GM12878 (cell line): ENCODE measurements at regions not wholly inside any gene's neighbourhood (a gene's known extent, or its start where the extent isn't known, plus 50 kb on each side); places are given as distances from the start of the nearest gene placed in this dataset.

Experiments used
- ATAC-seq: fragments of 200-7000 bp; cut with Tn5 transposase; 3 replicates; pipeline ENCODE4 v1.9.1; 2020; ENCODE audit warnings: mild to moderate bottlenecking, moderate library complexity
- BruUV-seq: library from RNA; stranded (reverse); fragments of 400-500 nt; replicated peaks from 2 replicates; lab custom pipeline; 2021; lab: Mats Ljungman, UMichigan
- CTCF ChIA-PET: fragments of 300-600 bp; sonication (Branson Sonifier 250); formaldehyde crosslinking; extraction: SDS; loops from one replicate; lab custom pipeline; 2021; ENCODE audit warnings: inconsistent platforms; lab: Yijun Ruan, JAX
- POLR2A ChIA-PET: fragments of 350-600 bp; formaldehyde crosslinking; extraction: SDS; loops from one replicate; lab custom pipeline; 2021; ENCODE audit warnings: inconsistent platforms; lab: Charles Lee
- RAD21 ChIA-PET: fragments of 300-600 bp; sonication (Branson Sonifier 250); formaldehyde crosslinking; loops from one replicate; lab custom pipeline; 2023; ENCODE audit warnings: antibody characterized with exemption; ENCODE audit not compliant: unreplicated experiment; lab: Charles Lee
- SMC1A ChIA-PET: fragments of 300-600 bp; sonication (Branson Sonifier 250); formaldehyde crosslinking; loops from one replicate; lab custom pipeline; 2023; ENCODE audit not compliant: unreplicated experiment, uncharacterized antibody; lab: Charles Lee
- DNase-seq: peaks from one replicate; pipeline ENCODE4 v3.0.0-alpha.2; 2011; ENCODE audit warnings: low read depth, low spot score
- FAIRE-seq: peaks from 3 replicates; lab custom pipeline; 2011; peaks lifted over from hg19 to GRCh38; lab: Jason Lieb, UNC
- H2AFZ ChIP-seq: 2 replicates; pipeline ENCODE4 v1.6.0; 2011; ENCODE audit warnings: low read depth, low read length, control low read depth; ENCODE audit not compliant: control insufficient read depth
- H3K27ac ChIP-seq: 2 replicates; pipeline ENCODE4 v1.5.1; 2011; ENCODE audit warnings: control low read depth; ENCODE audit not compliant: control insufficient read depth, insufficient read depth
- H3K27me3 ChIP-seq, 2 experiments: replicated peaks in 1 of 2; 2 replicates each; pipeline versions ENCODE4 v1.6.0 to v1.6.1; 2011; ENCODE audit warnings: low read length in 1 of 2; ENCODE audit not compliant: control insufficient read depth in 2 of 2, insufficient read depth in 2 of 2
- H3K36me3 ChIP-seq, 2 experiments: 2 replicates each; pipeline ENCODE4 v1.5.1; 2011; ENCODE audit warnings: low read length in 1 of 2; ENCODE audit not compliant: control insufficient read depth in 2 of 2, insufficient read depth in 2 of 2
- H3K4me1 ChIP-seq: 2 replicates; pipeline ENCODE4 v1.6.1; 2011; ENCODE audit warnings: mild to moderate bottlenecking, low read length, moderate library complexity, mixed read lengths; ENCODE audit not compliant: control insufficient read depth, insufficient read depth
- H3K4me2 ChIP-seq: 2 replicates; pipeline ENCODE4 v1.6.0; 2011; ENCODE audit warnings: control low read depth; ENCODE audit not compliant: control insufficient read depth, insufficient read depth
- H3K4me3 ChIP-seq: fragments of 200-600 bp; sonication (generic); 2 replicates; pipeline ENCODE4 v1.5.1; 2016
- H3K79me2 ChIP-seq: 2 replicates; pipeline ENCODE4 v1.6.0; 2011; ENCODE audit warnings: low read length; ENCODE audit not compliant: control insufficient read depth, insufficient read depth
- H3K9ac ChIP-seq: 2 replicates; pipeline ENCODE4 v1.8.0; 2011; ENCODE audit warnings: low read length, control low read depth, mixed read lengths; ENCODE audit not compliant: control insufficient read depth, insufficient read depth
- H3K9me3 ChIP-seq: replicated peaks from 3 replicates; pipeline ENCODE4 v1.5.1; 2011; ENCODE audit warnings: mild to moderate bottlenecking, low read length; ENCODE audit not compliant: control insufficient read depth, insufficient read depth
- H4K20me1 ChIP-seq: 2 replicates; pipeline ENCODE4 v1.6.0; 2011; ENCODE audit not compliant: control insufficient read depth, insufficient read depth
- CTCF ChIP-seq, 3 experiments: IDR thresholded peaks in 2 of 3; conservative IDR thresholded peaks in 1 of 3; 2 replicates each; pipeline ENCODE4 v1.5.1; 2011; ENCODE audit warnings: low read depth in 3 of 3, low read length in 3 of 3, mild to moderate bottlenecking in 3 of 3, control low read depth in 2 of 3, moderate library complexity in 2 of 3, inconsistent platforms in 1 of 3, mixed read lengths in 1 of 3; ENCODE audit not compliant: control insufficient read depth in 2 of 3, insufficient read depth in 1 of 3; ENCODE audit errors: extremely low read depth in 1 of 3
- EZH2 ChIP-seq: IDR thresholded peaks from 2 replicates; pipeline ENCODE4 v1.6.1; 2012; ENCODE audit warnings: low read depth, mild to moderate bottlenecking, control low read depth, inconsistent platforms, low read length, borderline replicate concordance; ENCODE audit not compliant: control insufficient read depth
- FOXK2 ChIP-seq: fragments of 450-650 bp; IDR thresholded peaks from 2 replicates; pipeline ENCODE4 v1.6.1; 2017; ENCODE audit warnings: mild to moderate bottlenecking, moderate library complexity
- MAX ChIP-seq: IDR thresholded peaks from 2 replicates; pipeline ENCODE4 v1.6.1; 2012; ENCODE audit warnings: low read depth, low read length, improper control_type of control experiment
- MTA3 ChIP-seq: IDR thresholded peaks from 2 replicates; pipeline ENCODE4 v1.6.1; 2012; ENCODE audit warnings: low read length, inconsistent platforms, borderline replicate concordance
- MXI1 ChIP-seq: fragments of 150-350 bp; IDR thresholded peaks from 2 replicates; pipeline ENCODE4 v1.6.1; 2011; ENCODE audit warnings: low read depth, mild to moderate bottlenecking, inconsistent platforms, low read length, improper control_type of control experiment
- NBN ChIP-seq: fragments of 450-650 bp; IDR thresholded peaks from 2 replicates; pipeline ENCODE4 v1.6.1; 2016
- RB1 ChIP-seq: fragments of 450-650 bp; formaldehyde crosslinking; IDR thresholded peaks from 2 replicates; pipeline ENCODE4 v1.6.1; 2017; ENCODE audit warnings: mild to moderate bottlenecking, borderline replicate concordance
- RELB ChIP-seq: fragments of 450-650 bp; IDR thresholded peaks from 2 replicates; pipeline ENCODE4 v1.6.1; 2017; ENCODE audit warnings: low read depth, mild to moderate bottlenecking, moderate library complexity
- RUNX3 ChIP-seq: IDR thresholded peaks from 2 replicates; pipeline ENCODE4 v1.6.1; 2012; ENCODE audit warnings: low read length, inconsistent platforms
- SMC3 ChIP-seq: IDR thresholded peaks from 2 replicates; pipeline ENCODE4 v1.6.1; 2011; ENCODE audit warnings: low read length, improper control_type of control experiment, borderline replicate concordance
- SRF ChIP-seq, 2 experiments: IDR thresholded peaks; 2 replicates each; pipeline ENCODE4 v1.6.1; 2011; ENCODE audit warnings: low read depth in 2 of 2, low read length in 2 of 2, mild to moderate bottlenecking in 1 of 2, moderate library complexity in 1 of 2
- TBL1XR1 ChIP-seq: IDR thresholded peaks from 2 replicates; pipeline ENCODE4 v1.6.1; 2012; ENCODE audit warnings: low read depth, low read length, improper control_type of control experiment
- USF1 ChIP-seq: IDR thresholded peaks from 2 replicates; pipeline ENCODE4 v1.6.1; 2011; ENCODE audit warnings: borderline replicate concordance, low read depth, mild to moderate bottlenecking, moderate library complexity, mixed read lengths, low read length; ENCODE audit not compliant: insufficient read depth; ENCODE audit errors: extremely low read length
- YY1 ChIP-seq: IDR thresholded peaks from 2 replicates; pipeline ENCODE4 v1.6.1; 2011; ENCODE audit warnings: low read depth, mild to moderate bottlenecking, low read length
- WGBS: methylation state at CpG from one replicate; pipeline ENCODE4 v1.1.6; 2016; ENCODE audit warnings: low lambda C conversion rate; ENCODE audit not compliant: insufficient replicate concordance, insufficient coverage; ENCODE audit errors: missing lambda C conversion rate; 5-methylcytosine and 5-hydroxymethylcytosine counted together
- in situ Hi-C: fragments of 300-500 bp; cut with MboI; formaldehyde crosslinking; loops from 9 replicates; pipeline ENCODE4 v1.14.3; 2018; ENCODE audit warnings: mixed read lengths
- intact Hi-C: fragments of 100-400 bp; cut with micrococcal nuclease; formaldehyde crosslinking; loops from one replicate; pipeline ENCODE4 v1.14.2; 2022; ENCODE audit not compliant: unreplicated experiment

- no peak for TF ChIP-seq MAX
- no peak for TF ChIP-seq EZH2
- no peak for TF ChIP-seq CTCF (IDR thresholded peaks at IDR 0.05 in 2 of 3, conservative IDR thresholded peaks at IDR 0.05 in 1 of 3; ENCODE audit: control insufficient read depth in 2 of 3, extremely low read depth in 1 of 3, insufficient read depth in 1 of 3, low read depth in 3 of 3, low read length in 3 of 3)
Measured at GRCh38 chr6:41423002-41423401, 87.6 kb downstream of the NCR2 start (continued).

GRCh38 chr6:41424370-41425058 is 89.1 kb downstream of the NCR2 start:
- in situ Hi-C loops = loop anchor here (5.0 kb wide), 1 partner anchor 168 kb away; no protein-coding TSS in a partner anchor
- SMC1A ChIA-PET = interaction anchor here (0.5 to 3.1 kb wide), 23 partner anchors 11 to 345 kb away, joined by 3 to 27 read pairs (median 5); no protein-coding TSS in a partner anchor
- BruUV-seq = no TSS peak
- peak; percentile 86 for TF ChIP-seq SMC3
- TF ChIP-seq RUNX3 = no peak
- 0 out of 2 replicates have a peak, but pooled peaks have one; percentile 24 for TF ChIP-seq MXI1
- 0 out of 2 replicates have a peak, but pooled peaks have one; percentile 36 for TF ChIP-seq RB1
- no peak for TF ChIP-seq FOXK2
- peak; percentile 22; the same call in 1 of the 2 replicates for TF ChIP-seq TBL1XR1
- 0 out of 2 replicates have a peak, but pooled peaks have one; percentile 40 for TF ChIP-seq NBN
- no peak for TF ChIP-seq USF1
- TF ChIP-seq YY1 = peak; percentile 55; the same call in 1 of the 2 replicates
- TF ChIP-seq SRF (IDR thresholded peaks at IDR 0.05; ENCODE audit: low read depth in 2 of 2, low read length in 2 of 2) = no peak
- 0 out of 2 replicates have a peak, but pooled peaks have one; percentile 13 for TF ChIP-seq RELB
- TF ChIP-seq MTA3 = no peak

More at GRCh38 chr6:41424370-41425058, 89.1 kb downstream of the NCR2 start:
- Histone ChIP-seq H3K36me3 (no peaks in the 10 kb centered on the region), H3K4me2 (no peak overlapping the region), H4K20me1 (no peaks in the 10 kb centered on the region), H3K9ac (no peak overlapping the region), H3K79me2 (no peaks in the 10 kb centered on the region), H2AFZ (peak overlapping the region; percentile 65), H3K4me1 (peaks cover 10% of the 10 kb centered on the region), H3K27ac (no peak overlapping the region), H3K9me3 (peaks cover 1% of the 10 kb centered on the region; the same call in 2 of the 3 replicates), H3K4me3 (no peak overlapping the region), H3K27me3 (peaks cover 7 to 20% of the 10 kb centered on the region in 2 experiments)
- POLR2A ChIA-PET = interaction anchor here (0.6 to 0.9 kb wide), 4 partner anchors 9 to 336 kb away, joined by 3 read pairs; no protein-coding TSS in a partner anchor
- ATAC-seq (peak; percentile 71), DNase-seq (peak; percentile 31), FAIRE-seq (peak; percentile 96)
- WGBS = 0% methylated on average over 4 of the region's 4 CpGs
- CTCF ChIA-PET = interaction anchor here (0.7 to 5.8 kb wide), 50 partner anchors 13 to 353 kb away, joined by 3 to 90 read pairs (median 4); no protein-coding TSS in a partner anchor
- intact Hi-C loops = loop anchor here (1.0 to 2.0 kb wide), 3 partner anchors 38 to 258 kb away; no protein-coding TSS in a partner anchor
- RAD21 ChIA-PET = interaction anchor here (0.6 to 3.5 kb wide), 16 partner anchors 16 to 178 kb away, joined by 3 to 38 read pairs (median 4); no protein-coding TSS in a partner anchor
